Ramos (cell line): ENCODE measurements at regions not wholly inside any gene's neighbourhood (a gene's known extent, or its start where the extent isn't known, plus 50 kb on each side); places are given as distances from the start of the nearest gene placed in this dataset.

Source experiments
- in situ Hi-C: fragments of 300-500 bp; cut with MboI; formaldehyde crosslinking; loops from one replicate; pipeline ENCODE4 v1.14.3; 2022; ENCODE audit warnings: low sequenced_read_pairs; ENCODE audit not compliant: unreplicated experiment

DNA sequence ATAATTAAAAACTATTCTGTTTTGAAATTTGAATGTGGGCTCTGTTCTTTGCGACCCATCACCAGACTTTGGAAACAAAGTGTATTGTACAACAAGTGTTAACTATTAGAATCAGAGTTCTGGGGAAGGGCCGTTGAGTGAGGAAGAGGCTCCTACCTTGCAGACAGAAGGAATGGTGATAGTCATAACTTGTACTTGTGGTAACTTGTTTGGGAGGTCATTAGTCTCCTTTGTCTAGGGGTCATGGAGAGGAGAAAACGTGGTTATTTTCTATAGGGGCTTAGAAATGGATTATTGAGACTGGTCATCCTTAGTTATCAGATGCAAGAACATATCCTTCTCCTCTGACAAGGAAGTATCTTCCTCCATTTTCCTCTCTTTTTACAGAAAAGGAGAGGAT, 174.8 kb downstream of the BMP2 start:
- in situ Hi-C loops, result no loop called here

DNA sequence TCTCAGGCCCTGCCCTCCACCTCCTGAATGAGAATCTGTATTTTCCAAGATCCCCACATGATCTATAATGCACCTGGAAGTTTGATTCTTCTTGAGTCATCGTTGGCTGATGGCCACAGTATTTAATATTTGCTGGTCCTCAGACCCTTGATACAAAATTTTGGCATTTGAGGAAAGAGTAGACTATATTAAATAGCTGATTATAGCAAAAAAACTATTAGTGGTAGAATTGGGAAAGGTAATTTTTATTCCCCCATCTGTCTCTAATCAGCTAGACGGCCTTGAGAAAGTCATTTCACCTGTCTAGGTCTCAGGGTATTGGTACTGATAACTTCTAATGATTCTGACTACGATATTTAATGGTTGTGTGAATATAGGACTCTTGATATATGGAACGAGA, 176.8 kb downstream of the BMP2 start:
- in situ Hi-C loops, result no loop called here

DNA sequence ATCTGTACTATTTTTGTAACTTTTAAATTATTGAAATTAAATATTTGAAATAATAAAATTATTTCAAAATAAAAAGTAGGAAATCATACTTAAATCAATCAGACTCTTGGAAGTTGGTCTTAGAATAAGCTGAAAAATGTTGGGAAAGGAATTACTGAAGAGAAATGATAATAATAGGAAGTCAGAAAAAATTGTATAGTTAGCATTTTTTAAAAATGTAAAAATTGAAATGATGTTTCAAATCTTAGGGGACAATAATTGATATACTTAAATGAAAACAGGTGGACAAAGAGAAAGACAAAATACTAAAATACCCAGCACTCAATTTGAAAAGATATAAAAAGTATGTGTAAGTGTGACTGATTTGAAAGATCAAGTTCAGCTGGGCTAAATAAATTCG, 186.1 kb downstream of the BMP2 start:
- in situ Hi-C loops, result no loop called here

DNA sequence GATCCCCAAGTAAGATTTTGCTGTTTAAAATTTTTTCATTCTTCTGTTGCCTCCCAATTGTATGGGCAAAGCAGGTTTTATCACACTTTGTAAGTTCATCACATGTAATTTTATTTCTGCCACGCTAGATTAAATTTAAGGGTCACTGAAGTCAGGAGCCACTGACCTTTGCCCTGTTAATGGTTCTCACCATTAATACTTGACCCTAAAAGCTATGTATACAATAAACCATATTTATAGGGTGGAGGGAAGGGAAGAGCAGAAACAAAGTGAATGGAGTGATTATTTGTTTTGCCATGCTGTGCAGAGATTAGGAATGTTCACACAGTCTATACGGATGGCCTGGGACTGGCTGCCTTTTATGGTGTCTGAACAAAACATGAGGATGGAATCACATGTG, 186.7 kb downstream of the BMP2 start:
- in situ Hi-C loops, result no loop called here

DNA sequence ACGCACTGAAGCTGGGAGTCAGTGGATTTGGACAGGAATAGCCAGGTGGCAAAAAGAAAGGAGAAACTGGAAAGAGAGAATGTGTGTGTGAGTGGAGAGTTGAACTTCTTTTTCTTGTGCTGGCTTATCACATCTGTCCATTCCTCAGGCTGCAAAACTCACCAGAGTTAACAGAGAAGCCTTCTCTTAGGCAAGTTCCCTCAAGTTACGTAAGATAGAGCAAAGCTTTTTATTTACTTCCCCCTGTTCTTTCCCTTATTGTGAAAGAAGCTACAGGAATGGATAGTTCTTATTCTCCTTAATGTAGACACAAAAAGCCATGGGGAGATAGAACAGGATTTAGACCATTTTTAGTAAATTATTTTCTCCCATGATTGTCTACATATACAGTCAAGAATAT, 188.6 kb downstream of the BMP2 start:
- in situ Hi-C loops, result no loop called here

DNA sequence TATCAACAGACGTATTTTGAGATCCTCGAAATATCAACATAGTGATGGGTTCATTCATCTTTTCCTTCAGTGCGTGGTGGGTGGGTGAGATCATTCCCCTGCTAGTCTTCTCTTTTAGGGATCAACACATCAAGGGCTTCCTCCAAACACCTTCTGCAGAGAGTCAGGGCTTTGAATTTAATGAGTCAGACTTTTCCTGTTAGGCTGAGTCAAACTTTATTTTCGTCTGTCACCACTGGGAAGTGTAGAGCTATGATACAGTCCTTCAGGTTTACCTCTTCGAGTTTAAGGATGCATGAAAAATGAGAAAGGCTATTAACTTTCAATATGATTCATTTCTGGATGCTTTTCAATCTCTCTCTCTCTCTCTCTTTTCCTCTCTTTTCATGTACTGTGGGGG, 189.1 kb downstream of the BMP2 start:
- in situ Hi-C loops, result no loop called here

DNA sequence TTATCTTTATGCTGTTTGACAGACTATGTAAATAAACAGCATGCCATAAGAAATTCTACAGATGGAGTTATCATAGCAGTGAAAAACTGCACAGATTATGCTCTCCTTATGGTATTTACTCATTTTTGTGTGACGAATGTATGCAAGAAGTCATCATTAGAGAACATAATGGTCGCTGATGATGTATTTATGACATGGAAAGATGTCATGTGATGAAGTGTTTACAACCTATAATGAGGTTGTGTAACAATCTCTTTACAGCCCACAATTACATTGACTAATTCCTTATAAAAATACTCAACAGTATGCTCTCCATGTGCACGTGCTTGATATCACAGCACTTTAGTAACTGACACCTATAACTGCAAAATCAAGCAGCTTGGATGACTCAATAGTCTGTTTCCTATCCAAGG, 192.4 kb downstream of the BMP2 start:
- in situ Hi-C loops, result no loop called here

DNA sequence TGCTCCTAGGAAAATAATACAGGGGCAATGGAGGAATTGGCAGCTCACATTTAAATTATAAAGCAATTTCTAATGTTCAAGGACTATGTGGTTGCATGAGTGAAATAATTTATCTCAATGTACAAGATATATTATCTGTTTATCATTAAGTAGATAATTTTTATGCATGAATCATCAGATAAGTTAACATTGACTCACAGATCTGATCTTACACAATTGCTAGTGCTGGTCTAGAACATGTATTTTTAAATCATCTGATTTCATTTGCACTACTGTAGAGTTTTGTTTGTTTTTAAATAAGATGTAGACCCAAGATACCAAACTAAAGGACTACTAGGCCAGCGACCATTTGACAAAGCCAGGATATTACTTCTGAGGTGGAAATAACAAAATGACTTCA, 199.2 kb downstream of the BMP2 start:
- in situ Hi-C loops, result no loop called here

DNA sequence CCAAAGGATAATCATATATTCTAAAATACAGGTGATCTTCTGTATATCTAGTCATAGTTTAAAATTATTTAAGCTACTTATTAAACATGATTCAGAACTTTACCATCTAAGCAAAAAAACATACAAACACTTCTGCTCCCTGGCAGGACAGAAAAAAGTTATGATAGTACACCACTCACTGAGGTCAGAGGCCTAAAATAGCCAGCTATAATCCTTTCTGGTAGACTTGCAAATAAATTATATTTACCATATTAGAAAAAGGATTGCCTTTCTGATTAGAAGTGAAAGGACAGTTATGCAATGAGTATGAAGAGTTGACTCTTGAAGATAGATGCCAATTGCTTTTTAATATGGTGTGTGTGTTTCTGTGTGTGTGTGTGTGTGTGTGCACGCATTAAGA, 207.4 kb downstream of the BMP2 start:
- in situ Hi-C loops, result no loop called here

DNA sequence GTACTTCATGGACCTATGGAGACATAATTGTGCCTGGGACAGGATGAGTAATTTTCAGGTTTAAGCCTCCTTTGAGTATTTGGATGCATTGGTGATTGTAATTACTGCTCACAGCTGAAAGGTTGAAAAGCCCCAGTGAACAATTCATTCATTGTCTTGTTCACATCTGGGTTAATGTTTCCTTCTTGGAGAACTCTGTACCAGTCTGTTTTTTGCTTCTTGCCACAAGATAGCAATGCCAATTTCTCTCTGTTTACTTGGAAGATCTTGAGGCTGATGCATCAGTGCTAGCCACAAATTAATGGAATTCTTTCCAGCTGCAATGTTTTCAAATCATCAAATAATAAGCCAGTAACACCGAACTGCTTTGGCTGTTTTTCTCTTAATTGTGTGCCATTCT, 207.8 kb downstream of the BMP2 start:
- in situ Hi-C loops, result no loop called here

DNA sequence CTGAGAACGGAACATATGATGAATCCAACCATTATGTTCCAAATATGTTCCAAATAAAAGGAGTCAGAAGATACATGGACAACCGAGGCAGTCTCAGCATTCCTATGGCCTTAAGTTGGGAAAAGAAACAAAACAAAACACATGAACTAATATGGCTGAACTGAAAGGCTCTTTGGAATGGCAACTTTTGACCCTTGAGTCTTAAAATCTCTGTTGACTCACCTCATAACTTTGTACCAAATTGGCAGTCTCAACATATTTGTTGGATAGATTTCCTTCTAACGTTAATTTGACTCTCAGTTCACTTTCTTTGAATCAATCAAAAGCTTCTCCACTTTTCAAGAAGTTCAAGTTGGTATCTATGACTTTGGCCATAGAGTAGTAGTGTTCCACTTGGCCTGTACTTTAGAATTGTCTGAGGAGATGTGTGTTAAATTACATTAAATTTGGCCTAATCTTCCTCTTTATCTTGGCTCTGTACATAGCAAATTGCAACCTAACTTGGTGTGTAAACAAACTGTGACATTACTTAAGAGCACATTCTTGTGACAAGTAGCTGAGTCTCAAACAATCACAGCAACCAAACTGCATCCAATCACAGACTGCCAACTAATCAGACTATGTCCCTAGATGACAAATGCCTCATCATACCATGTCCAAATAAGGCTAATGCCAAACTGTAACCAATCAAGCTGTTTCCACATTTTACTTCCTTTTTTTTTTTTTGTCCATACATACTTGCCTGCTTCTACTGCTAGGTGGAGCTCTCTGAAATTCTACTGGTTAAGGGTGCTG, 208.8 kb downstream of the BMP2 start:
- in situ Hi-C loops, result no loop called here

DNA sequence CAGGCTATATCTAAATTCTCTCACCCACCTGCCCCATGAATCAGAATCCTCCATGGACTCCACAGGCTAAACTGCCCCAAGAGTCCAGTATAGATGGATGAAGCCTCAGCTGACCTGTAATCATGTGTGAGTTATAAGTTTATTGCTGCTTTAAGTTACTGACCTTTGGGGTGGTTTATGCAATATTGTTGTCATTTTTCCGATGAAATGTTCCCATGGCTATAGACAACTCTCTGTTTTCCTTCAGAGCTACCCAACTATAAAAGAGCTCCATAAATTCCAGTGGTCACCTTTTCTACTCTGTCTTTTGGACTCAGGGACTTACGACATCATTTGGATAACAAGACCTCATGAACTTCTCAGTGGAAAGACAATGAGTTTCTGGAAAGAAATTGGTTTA, 212.1 kb downstream of the BMP2 start:
- in situ Hi-C loops, result no loop called here

DNA sequence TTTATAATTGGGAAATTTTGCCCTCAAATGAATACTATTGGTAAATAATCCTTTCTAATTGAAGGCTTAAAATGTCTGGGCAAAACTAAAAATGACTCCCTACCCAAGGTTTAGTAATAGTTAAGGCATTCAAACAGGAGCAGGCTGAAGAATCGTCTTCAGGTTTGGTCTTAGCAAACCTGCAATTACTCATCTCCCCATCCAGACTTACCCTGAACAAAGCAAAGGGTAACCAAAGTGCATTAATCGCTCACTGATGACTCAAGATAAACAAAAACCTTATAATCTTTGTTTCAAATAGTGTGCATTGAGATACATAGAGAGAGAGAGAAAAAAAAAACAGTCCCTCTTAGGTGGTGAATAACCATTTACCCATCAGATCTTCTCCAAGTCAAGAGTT, 225.5 kb downstream of the BMP2 start:
- in situ Hi-C loops, result no loop called here

DNA sequence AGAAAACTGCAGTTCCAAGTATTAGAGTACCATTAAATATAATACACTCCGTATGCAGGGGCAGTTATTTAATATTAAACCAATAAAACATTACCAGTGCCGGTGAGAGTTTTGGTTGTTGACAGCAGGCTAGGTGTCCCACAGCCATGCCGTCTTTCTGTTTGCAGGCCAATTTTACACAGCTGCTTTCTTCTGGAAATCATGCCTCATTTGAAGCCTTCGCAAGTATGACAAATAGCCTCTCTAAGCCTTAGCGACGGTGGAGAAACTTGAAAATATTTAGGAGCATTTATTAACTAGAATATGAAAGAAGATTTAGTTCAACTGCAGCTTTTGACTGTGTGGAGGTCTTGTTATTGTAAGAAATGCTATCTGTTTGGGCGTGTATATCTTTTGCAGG, 226.0 kb downstream of the BMP2 start:
- in situ Hi-C loops, result no loop called here

DNA sequence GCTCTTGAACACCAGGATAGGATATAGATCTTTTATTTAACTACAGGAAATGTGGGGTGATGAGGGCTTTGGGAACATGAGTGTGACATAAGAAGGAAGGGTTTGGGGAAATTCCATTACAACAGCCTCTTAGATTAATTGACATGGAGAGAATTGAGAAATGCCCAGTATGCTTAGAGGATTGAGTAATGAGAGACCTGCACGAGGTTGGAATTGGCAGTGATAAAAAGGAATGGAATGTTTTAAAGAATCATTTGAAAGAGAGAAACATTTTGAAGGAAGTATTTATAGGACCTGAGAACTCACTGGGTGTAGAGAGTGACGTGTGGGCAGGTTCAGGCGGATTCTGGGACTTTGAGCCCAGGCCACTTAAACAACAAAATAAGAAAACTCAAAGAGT, 227.0 kb downstream of the BMP2 start:
- in situ Hi-C loops, result no loop called here

DNA sequence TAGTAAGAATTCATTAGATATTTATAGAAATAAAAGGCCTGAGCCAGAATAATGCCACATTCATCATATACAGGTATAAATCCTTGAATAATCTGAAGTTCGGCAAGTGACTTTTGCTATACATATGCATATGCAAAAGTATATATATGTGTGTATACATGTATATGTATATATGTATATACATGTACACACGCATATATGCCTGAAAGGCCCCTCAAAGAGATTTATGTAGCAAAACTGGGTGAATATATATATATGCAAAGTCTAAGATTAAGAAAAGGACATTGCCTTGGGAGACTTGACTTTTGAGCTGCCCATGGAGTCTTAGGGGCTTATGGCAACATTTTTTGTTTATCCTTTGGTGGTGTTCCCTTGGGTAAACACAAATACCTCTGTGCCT, 231.4 kb downstream of the BMP2 start:
- in situ Hi-C loops, result no loop called here

DNA sequence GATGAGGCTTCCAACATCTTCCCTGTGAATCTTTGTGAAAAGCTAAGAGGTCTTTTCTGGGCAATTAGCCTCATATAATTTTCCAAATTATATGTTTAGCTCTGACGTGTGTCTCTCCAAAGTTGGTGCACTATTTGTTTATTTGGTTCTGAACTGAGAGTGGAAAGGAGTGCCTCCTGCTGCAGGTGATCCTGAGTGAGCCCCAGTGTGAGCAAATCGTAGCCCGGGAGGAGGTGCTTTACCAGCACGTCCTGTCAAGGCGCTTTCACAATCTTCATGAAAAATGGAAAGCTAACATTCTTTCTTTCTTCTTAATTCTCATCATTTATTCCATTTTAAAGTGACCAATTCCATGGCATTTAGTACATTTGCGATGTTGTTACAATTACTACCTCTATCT, 231.9 kb downstream of the BMP2 start:
- in situ Hi-C loops, result no loop called here

DNA sequence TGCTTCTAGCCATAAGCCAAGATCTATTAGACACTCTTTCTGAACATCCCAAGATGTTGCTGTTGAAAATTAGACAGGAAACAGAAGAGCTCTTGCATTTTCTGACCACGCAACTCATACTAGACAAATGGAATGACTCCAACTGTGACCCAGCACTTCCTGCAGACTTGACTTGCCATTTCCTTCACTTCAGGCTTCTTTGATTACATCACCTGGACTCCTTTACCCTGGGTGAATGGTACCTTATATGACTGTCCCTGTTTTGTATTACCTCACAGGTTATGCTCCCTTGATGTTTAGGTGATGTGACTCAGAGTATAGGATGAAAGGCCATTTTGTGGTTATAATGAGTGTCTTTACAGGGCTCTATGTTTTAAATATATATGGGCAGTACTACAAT, 236.1 kb downstream of the BMP2 start:
- in situ Hi-C loops, result no loop called here

DNA sequence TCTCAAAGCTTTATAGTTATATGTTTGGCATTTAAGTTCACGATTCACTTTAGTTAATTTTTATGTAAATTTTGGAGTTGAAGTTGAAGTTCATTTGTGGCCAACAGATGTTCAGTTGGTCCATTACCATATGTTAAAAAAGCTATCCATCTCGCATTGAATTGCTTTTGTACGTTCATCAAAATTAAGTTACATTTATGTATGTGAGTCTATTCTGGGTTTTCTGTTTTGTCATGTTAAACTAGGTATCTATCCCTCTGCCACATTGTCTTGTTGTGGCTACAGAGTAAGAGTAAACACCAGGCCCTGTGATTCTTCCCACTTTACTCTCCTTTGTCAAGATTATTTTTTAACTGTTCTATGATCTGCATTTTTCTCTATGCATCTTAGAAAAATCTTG, 237.3 kb downstream of the BMP2 start:
- in situ Hi-C loops, result no loop called here

DNA sequence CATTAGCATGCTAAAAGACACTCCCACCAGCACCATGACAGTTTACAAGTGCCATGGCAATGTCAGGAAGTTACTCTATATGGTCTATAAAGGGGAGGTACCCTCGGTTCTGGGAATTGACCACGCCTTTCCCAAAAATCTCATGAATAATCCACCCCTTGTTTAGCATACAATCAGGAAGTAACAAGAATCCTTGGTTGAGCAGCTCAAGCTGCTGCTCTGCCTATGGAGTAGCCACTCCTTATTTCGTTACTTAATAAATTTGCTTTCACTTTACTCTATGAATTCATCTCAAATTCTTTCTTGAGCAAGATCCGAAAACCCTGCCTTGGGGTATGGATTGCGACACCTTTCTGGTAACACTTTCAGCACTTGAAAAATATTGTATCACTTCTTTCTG, 243.0 kb downstream of the BMP2 start:
- in situ Hi-C loops, result no loop called here

DNA sequence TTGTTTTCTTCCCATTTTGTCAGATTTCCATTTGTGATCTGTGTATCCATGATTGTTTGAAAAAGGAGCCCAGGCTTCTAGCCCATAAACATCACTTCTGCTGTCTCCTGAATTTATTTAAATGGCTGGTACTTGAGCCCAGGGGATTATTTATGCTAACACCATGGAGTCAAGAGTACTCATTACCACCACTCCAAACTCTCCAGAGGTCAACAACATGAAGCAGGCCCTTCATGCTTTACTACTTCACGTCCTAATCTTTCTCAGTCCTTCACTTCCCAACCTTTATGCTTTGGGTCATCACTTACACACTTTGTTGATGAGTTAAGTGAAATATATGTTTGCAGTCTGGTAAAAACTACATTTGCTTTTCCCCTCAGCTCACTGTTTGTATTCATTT, 247.8 kb downstream of the BMP2 start:
- in situ Hi-C loops, result no loop called here

DNA sequence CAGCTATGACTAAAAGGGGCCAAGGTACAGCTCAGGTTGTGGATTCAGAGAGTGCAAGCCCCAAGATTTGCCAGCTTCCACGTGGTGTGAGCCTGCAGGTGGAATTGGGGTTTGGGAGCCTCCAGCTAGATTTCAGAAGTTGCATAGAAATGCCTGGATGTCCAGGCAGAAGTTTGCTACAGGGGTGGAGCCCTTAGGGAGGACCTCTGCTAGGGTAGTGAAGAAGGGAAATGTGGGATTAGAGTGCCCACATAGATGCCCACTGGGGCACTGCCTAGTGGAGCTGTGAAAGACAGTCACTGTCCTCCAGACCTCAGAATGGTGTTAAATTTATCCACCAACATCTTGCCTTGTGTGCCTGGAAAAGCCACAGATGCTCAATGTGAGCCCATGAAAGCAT, 255.1 kb downstream of the BMP2 start:
- in situ Hi-C loops, result no loop called here

DNA sequence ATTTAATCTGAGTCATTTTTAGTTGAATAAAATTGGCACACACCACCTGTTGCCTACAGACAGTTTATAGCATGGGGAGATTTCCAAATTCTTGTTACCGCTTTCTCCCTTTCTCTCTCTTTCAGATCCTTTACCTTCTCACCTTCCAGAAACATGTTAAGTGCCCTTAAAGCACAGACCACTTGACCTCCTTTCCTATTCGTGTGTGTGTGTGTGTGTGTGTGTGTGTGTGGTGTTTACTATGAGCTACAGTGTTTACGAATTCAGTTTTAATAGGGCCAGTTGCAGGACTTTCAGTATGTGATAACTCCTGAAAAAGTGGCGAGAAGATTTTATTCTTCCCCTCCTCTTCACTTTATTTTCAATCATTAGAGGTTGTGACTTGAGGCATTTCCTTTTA, 258.1 kb downstream of the BMP2 start:
- in situ Hi-C loops, result no loop called here
